ENCODE measurements at regions not wholly inside any gene's neighbourhood (a gene's known extent, or its start where the extent isn't known, plus 50 kb on each side); places are given as distances from the start of the nearest gene placed in this dataset.
A peak's percentile ranks its signal among the peaks of the same experiment; 100 is the strongest.

DNA sequence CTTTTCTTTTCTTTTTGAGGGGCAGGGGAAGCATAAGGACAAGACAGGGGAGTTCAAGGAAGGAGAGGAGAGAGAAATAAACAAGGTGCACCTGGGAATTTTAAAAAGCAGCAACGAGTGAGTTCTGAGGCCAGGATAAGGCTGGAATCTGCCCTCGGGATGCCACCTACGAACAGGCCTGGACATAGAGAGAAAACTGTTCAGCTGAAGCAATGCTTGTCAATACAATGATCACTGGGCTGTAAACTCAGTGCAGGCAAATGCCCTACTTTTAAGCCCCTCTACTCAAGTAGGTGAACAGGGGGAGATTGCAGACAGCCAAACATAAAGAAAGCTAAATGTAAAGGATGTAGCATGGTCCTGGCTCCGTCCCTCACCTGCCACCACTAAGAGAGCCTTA lies 330.5 kb downstream of the ETAA1 start:
- H3K27ac ChIP-seq: no peak overlapping the region
- TF ChIP-seq, protein P1, sequence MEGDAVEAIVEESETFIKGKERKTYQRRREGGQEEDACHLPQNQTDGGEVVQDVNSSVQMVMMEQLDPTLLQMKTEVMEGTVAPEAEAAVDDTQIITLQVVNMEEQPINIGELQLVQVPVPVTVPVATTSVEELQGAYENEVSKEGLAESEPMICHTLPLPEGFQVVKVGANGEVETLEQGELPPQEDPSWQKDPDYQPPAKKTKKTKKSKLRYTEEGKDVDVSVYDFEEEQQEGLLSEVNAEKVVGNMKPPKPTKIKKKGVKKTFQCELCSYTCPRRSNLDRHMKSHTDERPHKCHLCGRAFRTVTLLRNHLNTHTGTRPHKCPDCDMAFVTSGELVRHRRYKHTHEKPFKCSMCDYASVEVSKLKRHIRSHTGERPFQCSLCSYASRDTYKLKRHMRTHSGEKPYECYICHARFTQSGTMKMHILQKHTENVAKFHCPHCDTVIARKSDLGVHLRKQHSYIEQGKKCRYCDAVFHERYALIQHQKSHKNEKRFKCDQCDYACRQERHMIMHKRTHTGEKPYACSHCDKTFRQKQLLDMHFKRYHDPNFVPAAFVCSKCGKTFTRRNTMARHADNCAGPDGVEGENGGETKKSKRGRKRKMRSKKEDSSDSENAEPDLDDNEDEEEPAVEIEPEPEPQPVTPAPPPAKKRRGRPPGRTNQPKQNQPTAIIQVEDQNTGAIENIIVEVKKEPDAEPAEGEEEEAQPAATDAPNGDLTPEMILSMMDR (IDR thresholded peaks at IDR 0.05): no peak
- TF ChIP-seq ZFX (IDR thresholded peaks at IDR 0.05; ENCODE audit: borderline replicate concordance): no peak

DNA sequence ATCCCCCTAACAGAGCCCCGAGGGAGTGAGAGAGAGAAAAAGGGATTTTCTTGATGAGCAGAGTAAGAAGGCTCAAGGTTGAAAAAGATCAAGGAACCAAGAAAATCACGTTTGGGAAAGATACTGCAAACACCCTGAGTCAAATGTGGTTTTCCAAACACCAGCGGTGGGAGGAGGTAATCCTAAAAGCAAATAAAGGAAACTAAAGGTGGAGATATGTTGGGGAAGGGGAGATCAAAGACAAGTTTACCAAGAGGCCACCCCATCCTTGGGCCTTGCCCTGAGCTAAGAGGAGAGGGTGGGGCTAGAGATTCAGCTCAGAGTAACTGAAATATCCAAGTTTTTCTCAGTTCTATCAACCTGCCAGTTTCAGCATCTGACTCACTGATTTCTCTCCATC lies 332.3 kb downstream of the ETAA1 start:
- TF ChIP-seq ZFX (IDR thresholded peaks at IDR 0.05; ENCODE audit: borderline replicate concordance): no peak
- TF ChIP-seq, protein P1 (IDR thresholded peaks at IDR 0.05): no peak
- no peak overlapping the region for H3K27ac ChIP-seq

DNA sequence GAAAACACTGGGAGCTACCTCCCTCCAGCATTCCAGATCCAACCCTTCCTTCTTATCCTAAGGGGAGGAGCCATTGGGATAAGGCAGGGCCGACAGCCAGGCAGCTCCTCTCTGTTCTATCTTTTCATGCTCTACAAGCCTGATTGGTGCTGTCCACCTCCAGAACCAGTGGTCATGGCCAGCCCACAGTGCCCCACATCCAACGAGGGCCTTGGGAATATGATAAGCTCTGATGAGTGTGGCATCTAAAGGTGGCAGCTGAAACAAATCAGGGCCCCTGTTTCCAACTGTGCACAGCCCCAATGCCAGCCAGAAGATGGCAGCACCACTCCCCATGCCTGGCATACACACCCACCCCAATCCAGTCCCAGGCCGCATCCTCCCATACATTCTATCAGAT lies 329.3 kb downstream of the C1D start:
- TF ChIP-seq, protein P1 (IDR thresholded peaks at IDR 0.05): peak; percentile 74
- TF ChIP-seq ZFX (IDR thresholded peaks at IDR 0.05; ENCODE audit: borderline replicate concordance): no peak
- H3K27ac ChIP-seq: no peak overlapping the region

DNA sequence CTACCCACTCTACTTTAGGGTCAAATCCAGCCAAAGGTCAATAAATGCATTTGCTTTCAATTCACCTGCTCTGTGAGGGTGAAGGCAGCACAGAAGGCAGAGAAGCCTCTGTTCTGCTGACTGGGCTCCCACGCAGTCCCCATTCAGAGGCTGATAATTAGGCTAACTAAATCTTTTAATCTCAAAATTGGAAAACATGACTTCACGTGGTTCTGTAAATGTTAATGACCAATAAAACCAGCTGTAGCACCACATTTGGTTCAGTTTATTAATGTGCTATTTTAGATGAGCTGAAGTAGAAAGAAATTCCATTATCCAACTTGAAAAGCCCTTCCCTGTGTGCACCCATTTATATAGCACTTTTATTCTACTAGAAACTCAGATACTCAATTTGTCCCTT lies 310.6 kb downstream of the C1D start:
- H3K27ac ChIP-seq: no peak overlapping the region
- TF ChIP-seq, protein P1 (IDR thresholded peaks at IDR 0.05): no peak
- no peak for TF ChIP-seq ZFX (IDR thresholded peaks at IDR 0.05; ENCODE audit: borderline replicate concordance)

DNA sequence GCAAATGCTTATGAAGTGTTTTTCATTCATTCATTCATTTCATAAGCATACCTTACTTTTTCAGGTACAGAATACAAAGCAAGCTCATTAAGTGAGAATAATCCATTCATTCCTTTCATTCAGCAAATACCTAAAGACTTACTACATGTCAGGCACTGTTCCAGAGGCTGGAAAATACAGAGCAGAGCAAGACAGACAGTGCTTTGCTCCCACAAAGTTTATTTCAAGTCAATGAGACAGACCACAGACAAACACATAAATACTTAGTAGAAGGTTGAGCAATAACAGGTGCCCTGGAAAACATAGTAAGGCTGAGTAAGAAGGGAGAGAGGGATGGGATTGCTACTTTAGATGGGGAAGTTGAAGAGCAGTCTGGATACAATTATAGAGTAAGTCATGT lies 309.8 kb downstream of the C1D start:
- no peak overlapping the region for H3K27ac ChIP-seq
- TF ChIP-seq ZFX (IDR thresholded peaks at IDR 0.05; ENCODE audit: borderline replicate concordance): no peak
- TF ChIP-seq, protein P1 (IDR thresholded peaks at IDR 0.05): no peak

DNA sequence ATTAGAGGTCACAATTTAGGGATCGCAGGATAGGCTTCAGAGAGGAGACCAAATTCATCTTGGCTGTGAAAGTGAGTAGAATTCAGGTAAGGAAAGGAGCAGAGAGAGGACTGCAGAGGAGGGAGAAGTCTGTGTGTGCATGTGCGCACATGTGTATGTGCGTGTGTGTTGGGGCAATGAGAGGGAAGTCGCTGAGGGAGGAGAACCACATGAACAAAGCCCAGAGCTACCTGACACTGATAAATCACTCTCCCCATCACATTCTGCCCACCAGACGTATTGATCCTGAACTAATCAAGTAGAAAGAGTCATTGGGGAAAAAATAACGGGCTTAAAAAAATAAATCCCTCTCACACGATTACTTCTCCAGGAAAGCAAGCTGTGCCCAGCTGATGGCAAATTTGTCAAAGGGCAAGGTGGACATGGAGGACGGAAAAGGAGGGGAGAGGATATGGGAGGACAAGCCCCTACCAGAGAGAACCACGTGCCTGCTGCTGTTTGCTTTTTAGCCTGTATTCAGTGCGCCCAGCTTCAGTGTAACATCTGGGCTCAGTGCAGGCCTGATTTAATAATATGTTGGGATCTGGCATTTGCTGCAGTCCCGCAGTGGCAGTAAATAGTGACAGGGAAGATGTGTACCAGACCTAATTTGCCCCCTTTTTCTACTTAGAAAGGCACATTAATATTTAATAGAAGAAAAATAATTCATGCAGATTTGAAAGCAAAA lies 307.5 kb downstream of the C1D start:
- no peak for TF ChIP-seq ZFX (IDR thresholded peaks at IDR 0.05; ENCODE audit: borderline replicate concordance)
- TF ChIP-seq, protein P1 (IDR thresholded peaks at IDR 0.05): no peak
- no peak overlapping the region for H3K27ac ChIP-seq

DNA sequence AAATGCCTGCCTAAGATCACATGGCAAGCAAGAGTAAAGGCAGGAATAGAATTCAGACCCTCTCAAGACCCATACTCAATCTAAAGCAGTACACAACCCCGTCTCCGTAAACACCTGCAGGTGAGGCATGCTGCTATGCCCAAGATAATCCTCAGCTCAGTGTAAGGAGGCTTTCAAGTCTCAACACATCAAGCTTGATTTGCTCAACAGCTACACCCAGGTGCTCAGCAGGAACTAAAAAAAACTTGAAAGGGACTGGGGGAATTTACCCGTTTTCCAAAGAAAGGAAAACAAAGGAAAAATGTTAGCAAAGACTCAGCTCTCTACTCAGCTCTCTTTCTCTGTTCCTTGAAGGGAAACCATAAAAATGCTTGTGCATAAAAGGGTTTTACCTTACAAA lies 301.8 kb downstream of the C1D start:
- H3K27ac ChIP-seq: no peak overlapping the region
- no peak for TF ChIP-seq ZFX (IDR thresholded peaks at IDR 0.05; ENCODE audit: borderline replicate concordance)
- TF ChIP-seq, protein P1 (IDR thresholded peaks at IDR 0.05): no peak

Data from 22Rv1 (cell line).